A549 (cell line): ENCODE measurements at regions not wholly inside any gene's neighbourhood (a gene's known extent, or its start where the extent isn't known, plus 50 kb on each side); places are given as distances from the start of the nearest gene placed in this dataset.

Experiments used
- CBX8 ChIP-seq: fragments of 200-600 bp; sonication (generic); IDR thresholded peaks from 2 replicates; pipeline ENCODE4 v1.6.1; 2016
- JUN ChIP-seq, 2 experiments: fragments of >200 bp; sonication (Bioruptor Twin); formaldehyde crosslinking; IDR thresholded peaks; 2 replicates in 1 of 2; 3 replicates in 1 of 2; pipeline ENCODE4 v1.6.1; 2016 to 2017
- KDM5A ChIP-seq: fragments of 200-600 bp; sonication (generic); IDR thresholded peaks from 2 replicates; pipeline ENCODE4 v1.6.1; 2016; ENCODE audit warnings: antibody characterized with exemption, mild to moderate bottlenecking
- MAFK ChIP-seq: fragments of 450-650 bp; IDR thresholded peaks from 2 replicates; pipeline ENCODE4 v1.6.1; 2014; ENCODE audit not compliant: partially characterized antibody
- NR3C1 ChIP-seq: fragments of >200 bp; sonication (Bioruptor Twin); formaldehyde crosslinking; IDR thresholded peaks from 3 replicates; pipeline ENCODE4 v1.6.1; 2017
- PHF8 ChIP-seq: fragments of 200-600 bp; sonication (generic); IDR thresholded peaks from 2 replicates; pipeline ENCODE4 v1.6.1; 2016; ENCODE audit warnings: low read depth, mild to moderate bottlenecking, antibody characterized with exemption, moderate library complexity, borderline replicate concordance
- TF ChIP-seq, protein P1 (sequence below): fragments of >200 bp; sonication (Bioruptor Twin); formaldehyde crosslinking; IDR thresholded peaks from 3 replicates; pipeline ENCODE4 v1.5.1; 2016
- TF ChIP-seq, protein P2 (sequence below): fragments of 200-600 bp; sonication (generic); IDR thresholded peaks from 2 replicates; pipeline ENCODE4 v1.6.1; 2016; ENCODE audit warnings: antibody characterized with exemption, mild to moderate bottlenecking, moderate library complexity
- TF ChIP-seq, protein P3 (sequence below): IDR thresholded peaks from 2 replicates; pipeline ENCODE4 v1.6.1; 2012; ENCODE audit warnings: low read depth, borderline replicate concordance
- TF ChIP-seq, protein P4 (sequence below): IDR thresholded peaks from 2 replicates; pipeline ENCODE4 v1.6.1; 2012
- TF ChIP-seq, protein P5 (sequence below): fragments of 450-650 bp; IDR thresholded peaks from 2 replicates; pipeline ENCODE4 v1.6.1; 2014; ENCODE audit warnings: antibody characterized with exemption

DNA sequence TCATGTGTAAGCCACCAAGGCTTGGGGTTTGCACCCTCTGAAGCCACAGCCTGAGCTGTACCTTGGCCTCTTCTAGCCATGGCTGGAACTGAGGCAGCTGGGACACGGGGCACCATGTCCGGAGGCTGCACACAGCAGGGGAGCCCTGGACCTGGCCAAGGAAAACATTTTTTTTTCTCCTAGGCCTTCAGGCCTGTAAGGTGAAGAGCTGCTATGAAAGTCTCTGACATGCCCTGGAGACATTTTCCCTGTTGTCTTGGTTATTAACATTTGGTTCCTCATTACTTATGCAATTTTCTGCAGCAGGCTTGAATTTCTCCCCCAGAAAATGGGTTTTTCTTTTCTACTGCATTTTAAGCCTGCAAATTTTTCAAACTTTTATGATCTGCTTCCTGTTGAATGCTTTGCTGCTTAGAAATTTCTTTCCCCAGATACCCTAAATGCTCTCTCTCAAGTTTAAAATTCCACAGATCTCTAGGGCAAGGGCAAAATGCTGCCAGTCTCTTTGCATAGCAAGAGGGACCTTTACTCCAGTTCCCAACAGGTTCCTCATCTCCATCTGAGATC, 295.8 kb downstream of the LTN1 start:
- no peak for TF ChIP-seq JUN (IDR thresholded peaks at IDR 0.05)
- TF ChIP-seq, protein P1, sequence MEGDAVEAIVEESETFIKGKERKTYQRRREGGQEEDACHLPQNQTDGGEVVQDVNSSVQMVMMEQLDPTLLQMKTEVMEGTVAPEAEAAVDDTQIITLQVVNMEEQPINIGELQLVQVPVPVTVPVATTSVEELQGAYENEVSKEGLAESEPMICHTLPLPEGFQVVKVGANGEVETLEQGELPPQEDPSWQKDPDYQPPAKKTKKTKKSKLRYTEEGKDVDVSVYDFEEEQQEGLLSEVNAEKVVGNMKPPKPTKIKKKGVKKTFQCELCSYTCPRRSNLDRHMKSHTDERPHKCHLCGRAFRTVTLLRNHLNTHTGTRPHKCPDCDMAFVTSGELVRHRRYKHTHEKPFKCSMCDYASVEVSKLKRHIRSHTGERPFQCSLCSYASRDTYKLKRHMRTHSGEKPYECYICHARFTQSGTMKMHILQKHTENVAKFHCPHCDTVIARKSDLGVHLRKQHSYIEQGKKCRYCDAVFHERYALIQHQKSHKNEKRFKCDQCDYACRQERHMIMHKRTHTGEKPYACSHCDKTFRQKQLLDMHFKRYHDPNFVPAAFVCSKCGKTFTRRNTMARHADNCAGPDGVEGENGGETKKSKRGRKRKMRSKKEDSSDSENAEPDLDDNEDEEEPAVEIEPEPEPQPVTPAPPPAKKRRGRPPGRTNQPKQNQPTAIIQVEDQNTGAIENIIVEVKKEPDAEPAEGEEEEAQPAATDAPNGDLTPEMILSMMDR = no peak
- no peak for TF ChIP-seq MAFK
- no peak for TF ChIP-seq CBX8
- TF ChIP-seq, protein P2, sequence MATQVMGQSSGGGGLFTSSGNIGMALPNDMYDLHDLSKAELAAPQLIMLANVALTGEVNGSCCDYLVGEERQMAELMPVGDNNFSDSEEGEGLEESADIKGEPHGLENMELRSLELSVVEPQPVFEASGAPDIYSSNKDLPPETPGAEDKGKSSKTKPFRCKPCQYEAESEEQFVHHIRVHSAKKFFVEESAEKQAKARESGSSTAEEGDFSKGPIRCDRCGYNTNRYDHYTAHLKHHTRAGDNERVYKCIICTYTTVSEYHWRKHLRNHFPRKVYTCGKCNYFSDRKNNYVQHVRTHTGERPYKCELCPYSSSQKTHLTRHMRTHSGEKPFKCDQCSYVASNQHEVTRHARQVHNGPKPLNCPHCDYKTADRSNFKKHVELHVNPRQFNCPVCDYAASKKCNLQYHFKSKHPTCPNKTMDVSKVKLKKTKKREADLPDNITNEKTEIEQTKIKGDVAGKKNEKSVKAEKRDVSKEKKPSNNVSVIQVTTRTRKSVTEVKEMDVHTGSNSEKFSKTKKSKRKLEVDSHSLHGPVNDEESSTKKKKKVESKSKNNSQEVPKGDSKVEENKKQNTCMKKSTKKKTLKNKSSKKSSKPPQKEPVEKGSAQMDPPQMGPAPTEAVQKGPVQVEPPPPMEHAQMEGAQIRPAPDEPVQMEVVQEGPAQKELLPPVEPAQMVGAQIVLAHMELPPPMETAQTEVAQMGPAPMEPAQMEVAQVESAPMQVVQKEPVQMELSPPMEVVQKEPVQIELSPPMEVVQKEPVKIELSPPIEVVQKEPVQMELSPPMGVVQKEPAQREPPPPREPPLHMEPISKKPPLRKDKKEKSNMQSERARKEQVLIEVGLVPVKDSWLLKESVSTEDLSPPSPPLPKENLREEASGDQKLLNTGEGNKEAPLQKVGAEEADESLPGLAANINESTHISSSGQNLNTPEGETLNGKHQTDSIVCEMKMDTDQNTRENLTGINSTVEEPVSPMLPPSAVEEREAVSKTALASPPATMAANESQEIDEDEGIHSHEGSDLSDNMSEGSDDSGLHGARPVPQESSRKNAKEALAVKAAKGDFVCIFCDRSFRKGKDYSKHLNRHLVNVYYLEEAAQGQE = no peak
- TF ChIP-seq, protein P3, sequence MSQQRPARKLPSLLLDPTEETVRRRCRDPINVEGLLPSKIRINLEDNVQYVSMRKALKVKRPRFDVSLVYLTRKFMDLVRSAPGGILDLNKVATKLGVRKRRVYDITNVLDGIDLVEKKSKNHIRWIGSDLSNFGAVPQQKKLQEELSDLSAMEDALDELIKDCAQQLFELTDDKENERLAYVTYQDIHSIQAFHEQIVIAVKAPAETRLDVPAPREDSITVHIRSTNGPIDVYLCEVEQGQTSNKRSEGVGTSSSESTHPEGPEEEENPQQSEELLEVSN = no peak
- no peak for TF ChIP-seq NR3C1
- TF ChIP-seq KDM5A = no peak
- TF ChIP-seq, protein P4, sequence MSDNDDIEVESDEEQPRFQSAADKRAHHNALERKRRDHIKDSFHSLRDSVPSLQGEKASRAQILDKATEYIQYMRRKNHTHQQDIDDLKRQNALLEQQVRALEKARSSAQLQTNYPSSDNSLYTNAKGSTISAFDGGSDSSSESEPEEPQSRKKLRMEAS = no peak
- TF ChIP-seq PHF8 = no peak
- TF ChIP-seq, protein P5, sequence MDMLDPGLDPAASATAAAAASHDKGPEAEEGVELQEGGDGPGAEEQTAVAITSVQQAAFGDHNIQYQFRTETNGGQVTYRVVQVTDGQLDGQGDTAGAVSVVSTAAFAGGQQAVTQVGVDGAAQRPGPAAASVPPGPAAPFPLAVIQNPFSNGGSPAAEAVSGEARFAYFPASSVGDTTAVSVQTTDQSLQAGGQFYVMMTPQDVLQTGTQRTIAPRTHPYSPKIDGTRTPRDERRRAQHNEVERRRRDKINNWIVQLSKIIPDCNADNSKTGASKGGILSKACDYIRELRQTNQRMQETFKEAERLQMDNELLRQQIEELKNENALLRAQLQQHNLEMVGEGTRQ = no peak
